ENCODE measurements at regions not wholly inside any gene's neighbourhood (a gene's known extent, or its start where the extent isn't known, plus 50 kb on each side); places are given as distances from the start of the nearest gene placed in this dataset.
"Not testable (repeated sequence)": the region's sequence is repeated elsewhere in the genome, so short reads cannot be mapped to it uniquely, and the experiment has no call there.

DNA sequence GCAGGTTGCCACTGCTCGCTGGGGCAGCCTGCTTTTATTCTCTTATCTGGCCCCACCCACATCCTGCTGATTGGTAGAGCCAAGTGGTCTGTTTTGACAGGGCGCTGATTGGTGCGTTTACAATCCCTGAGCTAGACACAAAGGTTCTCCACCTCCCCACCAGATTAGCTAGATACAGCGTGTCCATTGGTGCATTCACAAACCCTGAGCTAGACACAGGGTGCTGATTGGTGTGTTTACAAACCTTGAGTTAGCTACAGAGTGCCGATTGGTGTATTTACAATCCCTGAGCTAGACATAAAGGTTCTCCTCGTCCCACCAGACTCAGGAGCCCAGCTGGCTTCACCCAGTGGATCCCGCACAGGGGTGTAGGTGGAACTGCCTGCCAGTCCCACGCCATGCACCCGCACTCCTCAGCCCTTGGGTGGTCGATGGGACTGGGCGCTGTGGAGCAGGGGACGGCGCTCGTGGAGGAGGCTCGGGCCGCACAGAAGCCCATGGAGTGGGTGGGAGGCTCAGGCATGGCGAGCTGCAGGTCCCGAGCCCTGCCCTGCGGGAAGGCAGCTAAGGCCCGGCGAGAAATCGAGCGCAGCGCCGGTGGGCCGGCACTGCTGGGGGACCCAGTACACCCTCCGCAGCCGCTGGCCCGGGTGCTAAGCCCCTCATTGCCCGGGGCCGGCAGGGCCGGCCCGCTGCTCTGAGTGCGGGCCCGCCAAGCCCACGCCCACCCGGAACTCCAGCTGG lies 1526.2 kb downstream of the SI start:
- not testable (repeated sequence) for DNase-seq (ENCODE audit: low read depth)

- no peak for DNase-seq (ENCODE audit: low read depth)
These were observed 1530.3 kb downstream of the SI start for GRCh38 chr3:163548015-163548414.

DNA sequence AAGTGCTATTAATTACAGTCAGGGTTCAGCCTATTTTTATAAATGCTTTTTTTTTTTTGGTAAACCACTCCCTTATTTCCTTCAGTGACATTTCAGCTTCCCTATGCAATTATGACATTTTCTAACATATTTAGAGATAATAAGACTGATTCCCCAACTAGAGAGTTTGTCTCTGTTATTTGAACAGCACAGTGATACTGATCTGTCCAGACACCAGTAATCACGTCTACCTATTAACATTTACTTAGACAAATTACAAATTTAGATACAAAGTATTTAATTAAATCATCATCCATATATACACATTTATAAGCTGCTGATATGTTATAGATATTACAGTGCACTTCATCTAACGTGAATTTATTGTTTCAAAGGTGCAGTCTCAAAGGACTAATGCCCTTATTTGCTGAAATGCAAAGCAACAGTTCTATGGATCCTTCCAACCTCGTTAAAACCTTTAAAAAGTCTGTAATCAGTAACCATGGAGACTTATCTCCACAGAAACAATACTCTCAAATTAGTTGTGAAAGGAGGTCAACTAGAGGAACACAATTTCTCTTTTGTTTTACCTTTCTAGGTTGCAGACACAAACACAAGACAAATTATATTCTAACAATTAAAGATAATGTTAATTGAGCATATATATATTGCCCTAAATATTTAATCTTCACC lies 1531.1 kb downstream of the SI start:
- DNase-seq (ENCODE audit: low read depth) = no peak

GRCh38 chr3:163543662-163544061 lies 1534.6 kb downstream of the SI start:
- DNase-seq (ENCODE audit: low read depth) = no peak

- no peak for DNase-seq (ENCODE audit: low read depth)
These were observed 1536.7 kb downstream of the SI start for GRCh38 chr3:163541629-163542028.

- no peak for DNase-seq (ENCODE audit: low read depth)
These were observed 1539.9 kb downstream of the SI start for GRCh38 chr3:163538387-163538786.

GRCh38 chr3:163533381-163533780 lies 1544.9 kb downstream of the SI start:
- no peak for DNase-seq (ENCODE audit: low read depth)

DNA sequence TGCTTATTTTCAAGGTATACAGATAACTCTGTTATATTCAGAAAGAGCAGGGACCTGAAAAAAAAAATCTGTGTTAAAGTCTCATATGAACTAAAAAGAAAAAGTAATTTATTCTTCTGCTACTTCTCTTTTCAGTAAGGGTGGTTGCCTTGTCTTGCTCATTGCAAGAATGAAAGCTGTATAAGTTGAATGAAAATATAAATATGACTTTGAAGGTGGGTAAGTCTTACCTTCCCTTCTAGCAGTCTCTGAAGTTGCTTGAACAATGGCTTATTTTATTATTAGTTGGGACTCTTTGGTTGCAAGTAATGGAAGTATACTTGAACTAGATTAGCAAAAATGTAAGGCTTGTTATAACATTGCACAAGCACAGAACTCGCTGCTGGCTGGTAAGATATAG lies 1554.9 kb downstream of the SI start:
- DNase-seq (ENCODE audit: low read depth) = no peak

GRCh38 chr3:163521261-163521660 lies 1557.0 kb downstream of the SI start:
- no peak for DNase-seq (ENCODE audit: low read depth)

DNA sequence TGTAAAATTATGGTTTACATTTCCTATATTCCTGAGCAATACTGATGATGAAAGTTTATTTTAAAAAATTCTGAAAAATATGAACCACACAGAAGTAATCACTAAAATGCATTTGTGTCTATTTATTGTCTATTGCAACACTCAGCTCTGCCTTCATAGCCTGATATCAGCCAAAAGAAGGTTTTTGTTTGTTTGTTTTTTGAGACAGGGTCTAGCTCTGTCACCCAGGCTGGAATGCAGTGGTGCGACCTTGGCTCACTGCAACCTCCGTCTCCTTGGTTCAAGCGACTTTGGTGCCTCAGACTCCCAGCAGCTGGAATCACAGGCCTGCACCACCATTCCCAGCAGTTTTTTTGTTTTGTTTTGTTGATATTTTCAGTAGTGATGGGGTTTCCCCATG lies 1560.2 kb downstream of the SI start:
- DNase-seq (ENCODE audit: low read depth) = no peak

DNA sequence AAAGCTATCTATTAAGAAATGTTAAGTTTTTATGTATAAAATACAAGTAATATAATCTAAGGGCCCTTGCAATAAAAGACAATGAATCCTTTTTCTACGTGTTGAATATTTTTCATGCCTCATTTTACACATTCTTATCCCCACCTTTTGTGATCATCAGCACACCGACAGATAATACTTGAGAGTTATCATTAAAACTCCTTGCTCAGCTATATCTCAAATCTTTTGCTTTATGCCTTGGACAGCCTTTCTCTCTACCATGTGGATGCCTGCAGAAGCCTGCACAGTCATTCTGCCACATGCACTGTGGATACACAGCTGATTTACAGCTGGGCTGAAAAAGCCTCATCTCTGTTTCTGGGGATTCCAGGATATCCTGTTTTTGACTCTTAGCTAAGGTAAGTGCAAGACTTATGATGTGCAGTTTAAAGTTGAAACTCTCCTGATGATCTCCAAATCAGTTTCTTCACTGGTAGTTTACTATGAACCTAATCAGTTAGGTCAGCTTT lies 1565.1 kb downstream of the SI start:
- no peak for DNase-seq (ENCODE audit: low read depth)

DNA sequence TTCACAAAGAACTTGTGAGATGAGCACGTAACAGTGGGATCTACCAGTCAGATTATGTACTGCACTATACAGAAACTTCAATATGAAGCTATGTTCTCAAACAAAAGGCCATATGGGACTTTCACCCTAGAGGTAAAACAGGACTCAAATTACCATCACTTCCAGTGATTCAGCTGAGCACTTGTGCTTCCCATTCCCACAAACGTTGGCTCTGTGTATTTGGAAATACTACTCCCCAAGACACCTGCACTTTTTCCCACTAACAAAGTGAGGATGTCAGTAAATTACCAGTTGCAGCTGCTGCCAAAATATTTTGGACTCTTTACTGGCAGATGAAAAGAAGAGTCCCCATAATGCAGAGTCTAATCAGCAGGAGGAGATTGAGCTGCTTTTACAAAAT lies 1570.1 kb downstream of the SI start:
- DNase-seq (ENCODE audit: low read depth) = no peak

- DNase-seq (ENCODE audit: low read depth) = no peak
These were observed 1573.3 kb downstream of the SI start for GRCh38 chr3:163504974-163505373.

GRCh38 chr3:163499736-163500219 lies 1578.5 kb downstream of the SI start:
- not testable (repeated sequence) for DNase-seq (ENCODE audit: low read depth)

DNA sequence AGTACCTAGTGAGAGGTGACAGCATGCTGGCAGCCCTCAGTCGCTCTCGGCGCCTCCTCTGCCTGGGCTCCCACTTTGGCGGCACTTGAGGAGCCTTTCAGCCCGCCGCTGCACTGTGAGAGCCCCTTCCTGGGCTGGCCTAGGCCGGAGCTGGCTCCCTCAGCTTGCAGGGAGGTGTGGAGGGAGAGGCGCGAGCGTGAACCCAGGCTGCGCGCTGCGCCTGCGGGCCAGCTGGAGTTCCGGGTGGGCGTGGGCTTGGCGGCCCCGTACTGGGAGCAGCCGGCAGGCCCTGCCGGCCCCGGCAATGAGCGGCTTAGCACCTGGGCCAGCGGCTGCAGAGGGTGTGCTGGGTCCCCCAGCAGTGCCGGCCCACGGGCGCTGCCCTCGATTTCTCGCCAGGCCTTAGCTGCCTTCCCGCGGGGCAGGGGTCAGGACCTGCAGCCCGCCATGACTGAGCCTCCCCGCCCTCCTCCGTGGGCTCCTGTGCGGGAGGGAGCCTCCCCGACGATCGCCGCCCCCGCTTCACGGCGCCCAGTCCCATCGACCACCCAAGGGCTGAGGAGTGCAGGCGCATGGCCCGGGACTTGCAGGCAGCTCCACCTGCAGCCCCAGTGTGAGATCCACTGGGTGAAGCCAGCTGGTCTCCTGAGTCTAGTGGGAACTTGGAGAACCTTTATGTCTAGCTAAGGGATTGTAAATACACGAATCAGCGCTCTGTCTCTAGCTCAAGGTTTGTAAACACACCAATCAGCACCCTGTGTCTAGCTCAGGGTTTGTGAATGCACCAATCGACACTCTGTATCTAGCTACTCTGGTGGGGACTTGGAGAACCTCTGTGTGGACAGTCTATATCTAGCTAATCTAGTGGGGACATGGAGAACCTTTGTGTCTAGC lies 1579.2 kb downstream of the SI start:
- not testable (repeated sequence) for DNase-seq (ENCODE audit: low read depth)

GRCh38 chr3:163491714-163492113 lies 1586.6 kb downstream of the SI start:
- DNase-seq (ENCODE audit: low read depth) = no peak

DNA sequence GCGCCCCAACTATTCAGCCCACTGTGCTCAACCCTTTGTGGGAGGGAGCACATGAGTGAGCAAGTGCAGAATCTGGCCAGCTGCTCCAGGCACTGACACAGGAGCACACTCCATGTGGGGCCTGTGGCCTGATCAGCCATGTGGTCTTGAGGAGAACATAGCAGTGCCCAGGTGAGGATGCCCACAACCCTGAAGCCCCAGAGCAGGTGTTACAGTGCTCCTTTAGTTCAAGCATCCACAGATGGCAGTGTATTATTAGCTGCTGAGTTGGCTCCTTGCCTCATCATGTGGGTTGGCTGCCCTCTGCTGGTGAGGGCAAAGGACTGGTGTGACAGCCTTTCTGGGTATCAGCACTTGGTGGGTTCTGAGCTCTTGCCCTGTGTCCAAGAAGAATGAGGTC lies 1588.2 kb downstream of the SI start:
- peak; percentile 20 for DNase-seq (ENCODE audit: low read depth)

- no peak for DNase-seq (ENCODE audit: low read depth)
These were observed 1595.6 kb downstream of the SI start for GRCh38 chr3:163482695-163483094.

- DNase-seq (ENCODE audit: low read depth) = no peak
These were observed 1596.6 kb downstream of the SI start for GRCh38 chr3:163481738-163482137.

DNA sequence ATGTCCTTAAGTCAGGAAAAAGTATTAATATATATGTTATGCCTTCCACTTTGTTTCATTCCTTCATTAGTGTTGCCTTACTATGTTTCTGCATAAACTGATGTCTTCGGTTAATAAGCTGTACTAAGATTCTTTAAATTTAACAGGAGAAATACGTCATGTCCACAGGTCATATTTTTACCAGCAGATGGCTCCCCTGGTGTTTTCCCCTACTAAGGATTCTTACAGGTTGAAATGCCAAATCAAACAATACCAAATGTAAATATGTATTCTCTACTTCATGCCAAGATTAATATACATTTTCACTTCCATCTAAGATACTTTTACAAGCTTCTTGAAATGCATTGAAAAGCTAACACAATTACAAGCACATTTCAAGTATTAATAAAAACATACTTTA lies 1602.1 kb downstream of the SI start:
- DNase-seq (ENCODE audit: low read depth) = no peak

DNA sequence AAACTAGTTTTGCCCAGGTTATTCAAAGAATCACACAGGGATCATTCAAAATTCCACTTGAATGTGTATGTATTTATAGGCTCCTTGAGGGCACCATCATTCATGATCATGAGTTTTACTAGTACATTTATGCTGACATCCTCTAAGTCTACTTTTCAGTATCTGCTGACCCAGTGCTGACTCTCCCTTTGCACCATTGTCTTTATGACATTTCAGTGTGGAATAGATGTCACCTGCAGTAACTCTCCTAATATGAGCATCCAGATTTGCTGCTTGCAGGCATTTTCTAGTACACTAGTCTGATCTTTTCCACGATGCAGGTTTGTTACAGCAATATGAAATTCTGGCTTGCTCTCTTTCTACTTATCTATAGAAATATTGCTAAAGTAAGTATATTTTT lies 1603.5 kb downstream of the SI start:
- no peak for DNase-seq (ENCODE audit: low read depth)
